ENCODE measurements at regions not wholly inside any gene's neighbourhood (a gene's known extent, or its start where the extent isn't known, plus 50 kb on each side); places are given as distances from the start of the nearest gene placed in this dataset.

GRCh38 chr5:101080462-101081240 lies 177.6 kb upstream of the ST8SIA4 start:
- no peak for TF ChIP-seq CTCF (IDR thresholded peaks at IDR 0.05; ENCODE audit: low read depth, low read length, poor library complexity, severe bottlenecking)
- TF ChIP-seq EZH2phosphoT487 (IDR thresholded peaks at IDR 0.05; ENCODE audit: borderline replicate concordance, low read length) = no peak

Measured in DOHH2 (cell line).